Large intestine (tissue), 3 donors: ENCODE measurements at regions not wholly inside any gene's neighbourhood (a gene's known extent, or its start where the extent isn't known, plus 50 kb on each side); places are given as distances from the start of the nearest gene placed in this dataset.

ENCODE experiments used
- DNase-seq, 2 donors: peaks; one replicate each; pipeline versions ENCODE4 v3.0.0 to v3.0.0-alpha.2; 2013
- H3K27ac ChIP-seq: one replicate; pipeline ENCODE4 v1.5.1; 2013; ENCODE audit warnings: low read length
- H3K27me3 ChIP-seq: 2 replicates; pipeline ENCODE4 v1.6.1; 2013; ENCODE audit warnings: low read length; ENCODE audit not compliant: control insufficient read depth, insufficient read depth
- H3K36me3 ChIP-seq: 2 replicates; pipeline ENCODE4 v1.6.1; 2013; ENCODE audit warnings: low read length; ENCODE audit not compliant: control insufficient read depth, insufficient read depth
- H3K4me1 ChIP-seq: one replicate; pipeline ENCODE4 v1.6.1; 2013; ENCODE audit warnings: low read length; ENCODE audit not compliant: control insufficient read depth, insufficient read depth
- H3K4me3 ChIP-seq: one replicate; pipeline ENCODE4 v1.5.1; 2013; ENCODE audit warnings: low read length
- H3K9me3 ChIP-seq: one replicate; pipeline ENCODE4 v1.6.1; 2013; ENCODE audit warnings: mild to moderate bottlenecking, low read depth, low read length, moderate library complexity; ENCODE audit not compliant: control insufficient read depth
- WGBS: methylation state at CpG from one replicate; pipeline ENCODE4 v1.1.5; 2013; ENCODE audit warnings: low lambda C conversion rate; ENCODE audit not compliant: insufficient coverage; 5-methylcytosine and 5-hydroxymethylcytosine counted together

DNA sequence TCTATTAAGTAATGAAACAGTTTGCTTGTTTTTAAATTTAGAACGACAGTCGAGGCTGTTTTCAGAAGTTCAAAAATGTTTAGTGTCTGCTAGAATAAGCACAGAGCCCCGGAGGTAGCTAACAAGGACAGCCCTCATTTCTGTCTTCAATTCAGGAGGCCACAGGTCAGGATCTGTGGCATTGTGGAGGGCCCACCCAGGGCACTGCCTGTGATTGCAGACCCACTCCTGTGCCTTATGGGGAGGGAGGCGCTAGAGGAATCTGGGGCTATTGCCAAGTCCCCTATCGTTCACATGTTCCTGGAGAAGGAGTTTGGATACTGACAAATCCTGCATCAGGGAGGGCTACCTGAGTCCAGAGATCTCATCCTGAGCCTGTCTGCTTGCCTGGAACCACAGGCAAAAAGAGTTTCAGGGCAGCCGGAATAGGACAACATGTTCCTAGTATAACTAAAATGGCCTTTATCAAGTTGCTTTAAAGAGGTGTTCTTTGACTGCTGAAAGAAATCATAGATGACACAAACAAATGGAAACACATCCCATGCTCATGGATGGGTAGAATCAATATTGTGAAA lies 141.5 kb upstream of the ROPN1 start:
- no peak for DNase-seq
- H3K4me1 ChIP-seq = no peaks in the 10 kb centered on the region
- H3K36me3 ChIP-seq = no peaks in the 10 kb centered on the region
- H3K9me3 ChIP-seq = no peaks in the 10 kb centered on the region
- no CpG with 5 or more reads among the region's 6 CpGs for WGBS
- no peak overlapping the region for H3K27ac ChIP-seq
- H3K4me3 ChIP-seq = no peak overlapping the region
- H3K27me3 ChIP-seq = no peaks in the 10 kb centered on the region

DNA sequence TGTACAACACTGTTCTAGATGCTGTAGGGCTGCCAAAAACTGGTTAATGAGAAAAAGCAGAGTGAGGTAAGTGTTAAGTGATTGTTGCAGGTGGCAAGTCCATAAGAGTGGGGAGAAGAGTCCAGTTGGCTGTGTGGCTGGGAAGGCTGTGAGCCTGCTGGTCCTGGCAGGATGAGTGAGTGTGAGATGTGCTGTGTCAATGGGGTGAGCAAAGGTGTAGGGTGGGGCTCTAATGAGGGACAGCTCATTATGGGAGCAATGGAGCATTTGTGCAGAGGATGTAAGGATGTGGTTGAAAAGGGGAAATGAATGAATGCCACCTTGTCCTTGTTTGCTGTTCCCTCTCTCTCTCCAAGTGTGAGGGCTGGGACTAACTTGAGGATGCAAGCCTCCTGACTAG lies 145.3 kb upstream of the ROPN1 start:
- H3K9me3 ChIP-seq = no peaks in the 10 kb centered on the region
- H3K36me3 ChIP-seq = no peaks in the 10 kb centered on the region
- H3K4me1 ChIP-seq = no peaks in the 10 kb centered on the region
- H3K4me3 ChIP-seq = no peak overlapping the region
- H3K27ac ChIP-seq = no peak overlapping the region
- H3K27me3 ChIP-seq = peaks cover 3% of the 10 kb centered on the region
- no peak for DNase-seq

DNA sequence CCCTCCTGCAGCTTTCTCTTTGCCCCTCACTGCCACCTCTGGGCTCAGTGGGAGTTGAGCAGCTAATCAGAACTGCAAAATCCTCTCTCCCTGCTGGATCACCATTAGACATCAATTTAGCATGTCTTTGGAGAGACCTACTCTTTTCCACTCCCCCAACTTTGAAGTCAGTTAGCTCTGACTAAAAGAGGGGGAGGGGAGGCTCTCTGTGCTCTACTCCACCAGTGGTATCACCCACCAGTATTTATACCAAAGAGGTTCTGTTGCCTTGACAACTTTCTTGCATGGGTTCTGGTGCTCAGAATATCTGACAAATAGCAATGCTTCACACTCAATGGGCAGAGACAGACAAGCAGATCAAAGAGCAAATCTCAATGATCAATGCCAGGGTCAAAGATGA lies 146.2 kb upstream of the ROPN1 start:
- H3K27me3 ChIP-seq = peaks cover 3% of the 10 kb centered on the region
- DNase-seq = no peak
- H3K36me3 ChIP-seq = no peaks in the 10 kb centered on the region

DNA sequence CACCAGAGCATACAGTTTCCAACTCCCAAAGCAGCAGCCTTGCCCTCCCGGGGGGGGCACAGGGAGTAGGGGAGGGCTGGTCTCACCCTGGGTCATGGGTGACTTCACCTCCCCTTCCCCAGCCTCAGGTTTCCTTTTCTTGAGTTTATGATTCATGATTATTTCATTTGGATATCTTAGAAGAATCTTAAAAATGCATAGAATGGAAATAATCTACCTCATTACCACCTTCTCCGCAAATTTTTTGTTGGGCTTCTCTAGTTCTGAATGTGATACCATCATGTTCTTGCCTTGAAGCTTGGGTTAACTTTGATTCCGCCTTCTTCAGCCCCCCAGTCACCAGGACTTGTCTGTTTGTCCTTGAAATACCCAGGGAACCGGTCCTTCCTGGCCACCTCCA lies 148.8 kb upstream of the ROPN1 start:
- Histone ChIP-seq H3K4me3 (no peak overlapping the region), H3K27me3 (peaks cover 3% of the 10 kb centered on the region), H3K27ac (no peak overlapping the region), H3K4me1 (no peaks in the 10 kb centered on the region), H3K9me3 (no peaks in the 10 kb centered on the region), H3K36me3 (no peaks in the 10 kb centered on the region)
- no peak for DNase-seq
- WGBS = 60% methylated on average over 1 of the region's 4 CpGs

More for the DNA sequence above, 146.2 kb upstream of the ROPN1 start:
- H3K9me3 ChIP-seq = no peaks in the 10 kb centered on the region
- no peak overlapping the region for H3K27ac ChIP-seq
- no peaks in the 10 kb centered on the region for H3K4me1 ChIP-seq
- no peak overlapping the region for H3K4me3 ChIP-seq

DNA sequence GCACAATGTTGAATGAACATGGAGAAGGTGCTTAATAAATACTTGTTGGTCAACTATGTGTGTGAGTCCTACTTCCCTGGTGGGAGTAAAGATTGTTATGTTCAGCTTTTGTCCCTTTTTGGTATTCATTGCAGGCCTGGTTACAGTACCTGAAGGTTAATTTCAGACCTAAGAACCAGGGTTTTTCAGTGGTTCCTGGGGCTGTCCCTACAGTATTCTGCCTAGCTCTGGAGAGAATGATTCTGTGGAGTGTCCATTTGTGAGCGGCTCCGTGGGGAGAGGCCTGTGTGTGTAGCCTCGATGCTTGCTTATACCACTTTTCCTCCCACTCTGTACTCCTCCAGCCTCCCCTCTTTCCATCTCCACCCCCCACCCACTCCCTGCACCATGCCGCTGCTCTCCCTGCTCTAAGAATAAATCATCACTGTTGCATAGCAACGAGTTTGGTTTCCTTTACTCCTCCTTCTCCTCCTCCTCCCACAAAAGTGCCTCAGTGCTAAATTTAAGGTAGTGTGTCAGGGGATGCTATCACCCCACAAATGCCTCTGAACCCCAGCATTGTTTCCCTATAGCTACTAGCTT lies 150.6 kb upstream of the ROPN1 start:
- 100% methylated on average over 1 of the region's 5 CpGs for WGBS

DNA sequence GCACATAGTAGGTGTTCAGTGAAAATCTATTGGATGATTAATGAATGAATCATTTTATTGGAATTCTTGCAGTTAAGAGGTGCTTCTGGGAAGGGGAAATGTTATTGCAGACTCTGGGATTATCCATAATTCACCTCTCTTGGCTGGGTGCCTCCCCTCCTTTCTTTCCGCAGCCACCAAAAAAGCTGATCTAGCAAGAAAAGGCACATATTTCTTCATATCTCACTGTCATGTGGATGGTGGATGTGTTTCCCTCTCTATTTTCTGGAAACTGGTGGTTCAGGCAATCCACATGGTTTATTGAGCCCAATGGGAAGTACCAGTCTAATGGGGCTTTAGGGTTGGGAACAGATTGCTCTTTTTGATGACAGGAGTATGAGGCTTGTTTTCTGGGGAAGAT lies 151.1 kb upstream of the ROPN1 start:
- WGBS = no CpG with 5 or more reads among the region's 1 CpG
- H3K4me1 ChIP-seq = no peaks in the 10 kb centered on the region
- H3K36me3 ChIP-seq = no peaks in the 10 kb centered on the region

More for the DNA sequence above, 150.6 kb upstream of the ROPN1 start:
- Histone ChIP-seq H3K27ac (no peak overlapping the region), H3K27me3 (peaks cover 3% of the 10 kb centered on the region), H3K36me3 (no peaks in the 10 kb centered on the region), H3K4me1 (no peaks in the 10 kb centered on the region), H3K9me3 (no peaks in the 10 kb centered on the region), H3K4me3 (no peak overlapping the region)
- no peak for DNase-seq

DNA sequence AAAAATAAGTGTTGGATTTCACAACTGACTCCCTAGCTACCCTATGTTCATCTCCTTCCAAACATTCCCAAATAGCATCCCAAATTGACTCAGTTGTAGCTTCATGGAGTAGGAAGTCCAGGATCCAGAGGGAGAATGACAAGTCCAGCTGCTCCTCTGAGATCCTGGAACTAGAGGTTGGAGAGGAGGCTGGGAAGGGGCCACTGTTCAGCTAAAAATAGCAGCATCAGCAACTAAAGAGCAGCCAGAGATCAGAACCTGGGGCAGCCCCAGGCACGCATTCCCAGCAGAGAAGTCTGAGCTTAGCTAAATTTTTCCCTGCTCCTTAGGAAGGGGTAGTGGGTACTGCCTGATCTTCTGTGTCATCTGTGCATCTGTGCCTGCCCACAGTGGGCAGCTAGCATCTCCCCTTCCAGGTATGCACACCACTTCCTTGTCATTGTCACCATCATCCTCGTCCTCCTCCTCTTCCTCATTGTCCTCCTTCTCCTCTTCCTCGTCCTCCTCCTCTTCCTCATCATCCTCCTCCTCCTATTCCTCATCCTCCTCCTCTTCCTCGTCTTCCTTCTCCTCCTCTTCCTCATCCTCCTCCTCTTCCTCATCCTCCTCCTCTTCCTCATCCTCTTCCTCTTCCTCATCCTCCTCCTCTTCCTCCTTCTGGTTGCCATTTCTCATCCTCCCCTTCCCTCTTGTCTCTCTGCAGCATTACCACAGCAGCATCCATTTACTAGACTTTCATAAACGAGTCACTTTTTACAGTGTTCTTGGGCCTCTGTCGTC lies 152.3 kb upstream of the ROPN1 start:
- Histone ChIP-seq H3K4me1 (no peaks in the 10 kb centered on the region), H3K36me3 (no peaks in the 10 kb centered on the region), H3K27me3 (peaks cover 3% of the 10 kb centered on the region), H3K4me3 (no peak overlapping the region), H3K9me3 (no peaks in the 10 kb centered on the region), H3K27ac (no peak overlapping the region)
- DNase-seq = no peak
- 93% methylated on average over 3 of the region's 6 CpGs for WGBS

More for the DNA sequence above, 151.1 kb upstream of the ROPN1 start:
- H3K4me3 ChIP-seq = no peak overlapping the region
- no peaks in the 10 kb centered on the region for H3K9me3 ChIP-seq
- no peak overlapping the region for H3K27ac ChIP-seq
- H3K27me3 ChIP-seq = peaks cover 3% of the 10 kb centered on the region
- DNase-seq = no peak

DNA sequence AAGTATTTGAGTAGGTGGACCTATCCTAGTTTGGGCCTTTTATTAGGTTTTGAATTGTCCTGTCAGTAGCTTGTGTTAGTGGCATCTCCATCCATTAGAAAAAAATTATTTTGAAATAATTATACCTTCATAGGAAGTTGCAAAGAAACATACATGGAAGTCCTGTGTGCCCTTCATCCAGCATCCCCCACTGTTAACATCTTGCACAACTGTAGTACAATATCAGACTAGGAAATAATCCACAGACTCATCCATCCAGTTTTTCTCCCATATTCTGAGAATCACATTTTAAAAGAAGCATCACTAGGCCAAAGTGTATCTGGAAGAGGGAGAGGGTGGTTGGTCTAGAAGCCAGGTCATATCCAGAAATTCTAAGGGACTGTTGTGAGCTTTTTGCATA lies 155.5 kb upstream of the ROPN1 start:
- H3K4me1 ChIP-seq = no peaks in the 10 kb centered on the region
- no peaks in the 10 kb centered on the region for H3K36me3 ChIP-seq
- H3K9me3 ChIP-seq = no peaks in the 10 kb centered on the region
- H3K27ac ChIP-seq = no peak overlapping the region
- H3K4me3 ChIP-seq = no peak overlapping the region
- DNase-seq = no peak
- no peaks in the 10 kb centered on the region for H3K27me3 ChIP-seq

DNA sequence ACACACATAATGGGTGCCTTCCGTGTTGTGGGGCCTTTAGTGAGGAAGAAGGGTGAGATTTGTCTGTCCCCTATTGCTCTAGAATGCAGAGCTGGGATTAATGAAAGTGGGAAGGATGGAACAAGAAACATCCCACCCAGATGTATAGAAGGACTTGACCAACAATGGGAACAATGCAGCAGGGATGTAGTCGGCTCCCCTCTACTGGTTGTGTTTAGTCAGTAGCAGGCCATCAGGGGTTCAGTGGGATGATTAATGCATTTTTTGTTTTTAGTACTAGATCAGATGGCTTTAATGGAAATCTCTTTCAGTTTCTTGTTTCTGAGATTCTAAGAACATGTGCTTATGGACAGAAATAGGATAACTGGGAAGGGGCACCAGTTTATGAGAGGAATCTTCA lies 156.0 kb upstream of the ROPN1 start:
- WGBS = no CpG with 5 or more reads among the region's 2 CpGs

DNA sequence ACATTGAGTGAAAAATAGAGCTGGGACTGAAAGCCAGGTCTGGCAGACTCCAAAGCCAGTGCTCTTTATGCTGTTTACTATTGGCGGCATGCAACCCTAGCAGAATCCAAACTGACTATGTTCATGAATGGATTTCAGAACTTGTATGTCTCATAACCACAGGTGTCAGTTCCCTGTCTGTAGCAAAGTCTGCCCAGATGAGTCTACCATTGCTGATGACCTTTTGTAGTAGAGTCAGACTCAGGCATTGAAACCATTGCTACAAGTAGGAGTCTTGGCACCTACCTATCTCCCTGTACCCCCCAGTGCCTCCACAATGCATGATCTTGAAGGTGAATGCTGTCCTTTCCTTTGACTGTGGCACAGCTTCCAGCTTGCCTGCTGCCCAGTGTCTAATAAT lies 157.2 kb upstream of the ROPN1 start:
- Histone ChIP-seq H3K36me3 (no peaks in the 10 kb centered on the region), H3K27me3 (no peaks in the 10 kb centered on the region), H3K4me1 (no peaks in the 10 kb centered on the region), H3K27ac (no peak overlapping the region), H3K4me3 (no peak overlapping the region), H3K9me3 (no peaks in the 10 kb centered on the region)
- WGBS = no CpG with 5 or more reads among the region's 1 CpG
- no peak for DNase-seq

More for the DNA sequence above, 156.0 kb upstream of the ROPN1 start:
- no peaks in the 10 kb centered on the region for H3K36me3 ChIP-seq
- no peak overlapping the region for H3K27ac ChIP-seq
- H3K4me1 ChIP-seq = no peaks in the 10 kb centered on the region
- no peak overlapping the region for H3K4me3 ChIP-seq
- DNase-seq = no peak
- no peaks in the 10 kb centered on the region for H3K27me3 ChIP-seq
- H3K9me3 ChIP-seq = no peaks in the 10 kb centered on the region

DNA sequence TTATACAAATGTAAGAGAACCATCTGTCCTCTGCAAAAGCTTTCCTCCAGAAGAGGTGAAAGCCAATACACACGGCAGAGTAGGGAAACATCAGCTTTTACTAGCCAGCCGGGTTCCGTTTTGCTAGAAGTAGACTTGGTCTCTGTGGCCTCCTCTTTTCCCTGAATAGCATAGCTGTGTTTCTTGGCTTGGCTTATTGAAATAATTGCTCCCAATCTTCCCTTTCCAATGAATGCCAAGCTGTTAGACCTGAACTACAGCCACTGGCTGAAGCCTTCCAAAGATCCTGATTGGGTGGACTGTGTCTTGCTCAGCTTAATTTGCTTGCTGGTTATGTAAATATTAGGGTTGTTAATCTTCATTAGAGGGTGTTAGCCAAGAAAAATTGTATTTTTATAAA lies 157.8 kb upstream of the ROPN1 start:
- Histone ChIP-seq H3K27me3 (no peaks in the 10 kb centered on the region), H3K36me3 (no peaks in the 10 kb centered on the region), H3K4me3 (no peak overlapping the region), H3K4me1 (no peaks in the 10 kb centered on the region), H3K27ac (no peak overlapping the region), H3K9me3 (no peaks in the 10 kb centered on the region)
- no peak for DNase-seq
- WGBS = no CpG with 5 or more reads among the region's 3 CpGs
